GM12878 (cell line): ENCODE measurements at regions not wholly inside any gene's neighbourhood (a gene's known extent, or its start where the extent isn't known, plus 50 kb on each side); places are given as distances from the start of the nearest gene placed in this dataset.

Experiments
- ATAC-seq: fragments of 200-7000 bp; cut with Tn5 transposase; 3 replicates; pipeline ENCODE4 v1.9.1; 2020; ENCODE audit warnings: mild to moderate bottlenecking, moderate library complexity
- BruUV-seq: library from RNA; stranded (reverse); fragments of 400-500 nt; replicated peaks from 2 replicates; lab custom pipeline; 2021; lab: Mats Ljungman, UMichigan
- CTCF ChIA-PET: fragments of 300-600 bp; sonication (Branson Sonifier 250); formaldehyde crosslinking; extraction: SDS; loops from one replicate; lab custom pipeline; 2021; ENCODE audit warnings: inconsistent platforms; lab: Yijun Ruan, JAX
- POLR2A ChIA-PET: fragments of 350-600 bp; formaldehyde crosslinking; extraction: SDS; loops from one replicate; lab custom pipeline; 2021; ENCODE audit warnings: inconsistent platforms; lab: Charles Lee
- RAD21 ChIA-PET: fragments of 300-600 bp; sonication (Branson Sonifier 250); formaldehyde crosslinking; loops from one replicate; lab custom pipeline; 2023; ENCODE audit warnings: antibody characterized with exemption; ENCODE audit not compliant: unreplicated experiment; lab: Charles Lee
- SMC1A ChIA-PET: fragments of 300-600 bp; sonication (Branson Sonifier 250); formaldehyde crosslinking; loops from one replicate; lab custom pipeline; 2023; ENCODE audit not compliant: unreplicated experiment, uncharacterized antibody; lab: Charles Lee
- DNase-seq: peaks from one replicate; pipeline ENCODE4 v3.0.0-alpha.2; 2011; ENCODE audit warnings: low read depth, low spot score
- FAIRE-seq: peaks from 3 replicates; lab custom pipeline; 2011; peaks lifted over from hg19 to GRCh38; lab: Jason Lieb, UNC
- H2AFZ ChIP-seq: 2 replicates; pipeline ENCODE4 v1.6.0; 2011; ENCODE audit warnings: low read depth, low read length, control low read depth; ENCODE audit not compliant: control insufficient read depth
- H3K27ac ChIP-seq: 2 replicates; pipeline ENCODE4 v1.5.1; 2011; ENCODE audit warnings: control low read depth; ENCODE audit not compliant: control insufficient read depth, insufficient read depth
- H3K27me3 ChIP-seq, 2 experiments: replicated peaks in 1 of 2; 2 replicates each; pipeline versions ENCODE4 v1.6.0 to v1.6.1; 2011; ENCODE audit warnings: low read length in 1 of 2; ENCODE audit not compliant: control insufficient read depth in 2 of 2, insufficient read depth in 2 of 2
- H3K36me3 ChIP-seq, 2 experiments: 2 replicates each; pipeline ENCODE4 v1.5.1; 2011; ENCODE audit warnings: low read length in 1 of 2; ENCODE audit not compliant: control insufficient read depth in 2 of 2, insufficient read depth in 2 of 2
- H3K4me1 ChIP-seq: 2 replicates; pipeline ENCODE4 v1.6.1; 2011; ENCODE audit warnings: mild to moderate bottlenecking, low read length, moderate library complexity, mixed read lengths; ENCODE audit not compliant: control insufficient read depth, insufficient read depth
- H3K4me2 ChIP-seq: 2 replicates; pipeline ENCODE4 v1.6.0; 2011; ENCODE audit warnings: control low read depth; ENCODE audit not compliant: control insufficient read depth, insufficient read depth
- H3K4me3 ChIP-seq: fragments of 200-600 bp; sonication (generic); 2 replicates; pipeline ENCODE4 v1.5.1; 2016
- H3K79me2 ChIP-seq: 2 replicates; pipeline ENCODE4 v1.6.0; 2011; ENCODE audit warnings: low read length; ENCODE audit not compliant: control insufficient read depth, insufficient read depth
- H3K9ac ChIP-seq: 2 replicates; pipeline ENCODE4 v1.8.0; 2011; ENCODE audit warnings: low read length, control low read depth, mixed read lengths; ENCODE audit not compliant: control insufficient read depth, insufficient read depth
- H3K9me3 ChIP-seq: replicated peaks from 3 replicates; pipeline ENCODE4 v1.5.1; 2011; ENCODE audit warnings: mild to moderate bottlenecking, low read length; ENCODE audit not compliant: control insufficient read depth, insufficient read depth
- H4K20me1 ChIP-seq: 2 replicates; pipeline ENCODE4 v1.6.0; 2011; ENCODE audit not compliant: control insufficient read depth, insufficient read depth
- CBX5 ChIP-seq: sonication (generic); IDR thresholded peaks from 2 replicates; pipeline ENCODE4 v1.6.1; 2016; ENCODE audit warnings: low read depth, moderate library complexity, mild to moderate bottlenecking, inconsistent platforms
- IRF5 ChIP-seq: fragments of 450-650 bp; IDR thresholded peaks from 2 replicates; pipeline ENCODE4 v1.6.1; 2017; ENCODE audit warnings: borderline replicate concordance
- POLR2A ChIP-seq: IDR thresholded peaks from 2 replicates; pipeline ENCODE4 v1.6.1; 2011; ENCODE audit warnings: low read depth, mild to moderate bottlenecking, low read length
- POLR2AphosphoS5 ChIP-seq: IDR thresholded peaks from 2 replicates; pipeline ENCODE4 v1.6.1; 2011; ENCODE audit warnings: mild to moderate bottlenecking, low read length, inconsistent platforms
- RBBP5 ChIP-seq: fragments of 200-600 bp; sonication (generic); conservative IDR thresholded peaks from 2 replicates; pipeline ENCODE4 v1.6.1; 2016
- SMAD1 ChIP-seq: fragments of 450-650 bp; IDR thresholded peaks from 2 replicates; pipeline ENCODE4 v1.6.1; 2018; ENCODE audit warnings: mild to moderate bottlenecking, low read depth; ENCODE audit not compliant: partially characterized antibody
- STAT1 ChIP-seq: fragments of 450-650 bp; conservative IDR thresholded peaks from 2 replicates; pipeline ENCODE4 v1.6.1; 2014; ENCODE audit warnings: antibody characterized with exemption, mild to moderate bottlenecking
- SUPT20H ChIP-seq: IDR thresholded peaks from 2 replicates; pipeline ENCODE4 v1.6.1; 2011; ENCODE audit warnings: low read depth, mild to moderate bottlenecking, low read length, moderate library complexity, borderline replicate concordance; ENCODE audit not compliant: control insufficient read depth
- WGBS: methylation state at CpG from one replicate; pipeline ENCODE4 v1.1.6; 2016; ENCODE audit warnings: low lambda C conversion rate; ENCODE audit not compliant: insufficient replicate concordance, insufficient coverage; ENCODE audit errors: missing lambda C conversion rate; 5-methylcytosine and 5-hydroxymethylcytosine counted together
- in situ Hi-C: fragments of 300-500 bp; cut with MboI; formaldehyde crosslinking; loops from 9 replicates; pipeline ENCODE4 v1.14.3; 2018; ENCODE audit warnings: mixed read lengths
- intact Hi-C: fragments of 100-400 bp; cut with micrococcal nuclease; formaldehyde crosslinking; loops from one replicate; pipeline ENCODE4 v1.14.2; 2022; ENCODE audit not compliant: unreplicated experiment

DNA sequence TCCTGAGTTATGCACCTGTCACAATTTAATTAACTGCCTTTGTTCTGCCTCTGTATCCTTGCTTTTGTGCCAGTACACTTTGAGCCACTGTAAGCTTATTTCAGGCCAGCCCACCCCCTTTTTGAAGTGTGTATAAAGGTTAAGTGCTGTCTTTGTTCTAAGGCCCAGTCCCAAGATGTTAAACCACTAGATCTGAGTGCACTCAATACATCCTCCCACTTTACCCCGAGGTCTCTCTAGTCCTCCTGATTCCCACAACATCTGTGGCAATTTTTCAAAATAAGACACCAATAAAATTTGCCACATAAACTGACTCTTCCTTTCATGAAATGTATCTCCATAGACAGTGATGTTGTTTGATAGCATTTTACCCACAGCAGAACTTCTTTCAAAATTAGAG is 124.1 kb upstream of the SPIN4 start:
- POLR2A ChIA-PET, result no interaction called here
- no peak overlapping the region for H3K9ac ChIP-seq
- H3K79me2 ChIP-seq, result no peaks in the 10 kb centered on the region
- in situ Hi-C loops, result no loop called here
- SMC1A ChIA-PET, result no interaction called here
- ATAC-seq (no peak), FAIRE-seq (no peak), DNase-seq (no peak)
- intact Hi-C loops, result no loop called here
- no peak overlapping the region for H2AFZ ChIP-seq
- no peaks in the 10 kb centered on the region for H3K36me3 ChIP-seq
- 54% methylated on average over 1 of the region's 1 CpG for WGBS
- H3K27ac ChIP-seq, result no peak overlapping the region
- RAD21 ChIA-PET, result no interaction called here
- H4K20me1 ChIP-seq, result no peaks in the 10 kb centered on the region
- H3K4me2 ChIP-seq, result no peak overlapping the region
- BruUV-seq, result no TSS peak
- no peaks in the 10 kb centered on the region for H3K4me1 ChIP-seq
- peaks cover 4% of the 10 kb centered on the region for H3K9me3 ChIP-seq
- H3K4me3 ChIP-seq, result no peak overlapping the region
- TF ChIP-seq SMAD1 (no peak), SUPT20H (no peak), CBX5 (peak; percentile 85; the same call in 1 of the 2 replicates)
- TF ChIP-seq, all 136 proteins: peak for 1
- CTCF ChIA-PET, result interaction anchor here (0.5 to 1.0 kb wide), 3 partner anchors 9 to 184 kb away, joined by 3 read pairs; no protein-coding TSS in a partner anchor
- H3K27me3 ChIP-seq, result no peaks in the 10 kb centered on the region

DNA sequence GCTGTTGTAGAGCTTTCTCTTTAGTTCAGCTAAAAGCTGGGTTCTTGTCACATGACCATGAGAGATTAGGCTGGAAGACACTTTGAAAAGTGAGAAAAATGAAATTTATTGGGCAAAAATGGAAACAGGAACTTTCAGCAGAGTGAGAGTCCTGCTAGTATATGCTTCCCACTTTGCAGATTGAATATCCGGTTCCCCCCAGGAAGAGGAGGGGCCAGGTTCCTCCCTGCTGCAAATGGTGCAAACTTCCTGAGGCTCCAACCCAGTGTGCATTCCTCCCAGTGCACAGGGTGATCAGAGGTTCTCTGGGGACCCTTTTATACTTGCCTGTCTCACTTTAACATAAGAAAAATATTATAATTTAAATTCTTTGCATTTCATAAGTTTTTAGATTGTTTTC is 119.9 kb upstream of the SPIN4 start:
- TF ChIP-seq POLR2A (no peak), STAT1 (no peak), RBBP5 (no peak), POLR2AphosphoS5 (no peak), IRF5 (no peak)
- no peaks in the 10 kb centered on the region for H4K20me1 ChIP-seq
- CTCF ChIA-PET, result no interaction called here
- in situ Hi-C loops (no loop called here), intact Hi-C loops (no loop called here)
- 79% methylated on average over 1 of the region's 1 CpG for WGBS
- SMC1A ChIA-PET, result no interaction called here
- no peak for ATAC-seq
- FAIRE-seq, result no peak
- no peaks in the 10 kb centered on the region for H3K79me2 ChIP-seq
- no peaks in the 10 kb centered on the region for H3K36me3 ChIP-seq
- POLR2A ChIA-PET, result no interaction called here
- H2AFZ ChIP-seq, result no peak overlapping the region
- no peaks in the 10 kb centered on the region for H3K4me1 ChIP-seq
- DNase-seq, result no peak
- no peak overlapping the region for H3K9ac ChIP-seq
- H3K27ac ChIP-seq, result no peak overlapping the region
- H3K27me3 ChIP-seq, result no peaks in the 10 kb centered on the region
- no peak overlapping the region for H3K4me2 ChIP-seq
- BruUV-seq, result no TSS peak
- H3K9me3 ChIP-seq, result peaks cover 4% of the 10 kb centered on the region
- RAD21 ChIA-PET, result no interaction called here
- H3K4me3 ChIP-seq, result no peak overlapping the region
